Vagina (tissue), 2 donors: ENCODE measurements at regions not wholly inside any gene's neighbourhood (a gene's known extent, or its start where the extent isn't known, plus 50 kb on each side); places are given as distances from the start of the nearest gene placed in this dataset.

ENCODE experiments used
- CTCF ChIP-seq, 3 experiments: fragments of 450-650 bp in 2 of 3; fragments of 200-600 bp in 1 of 3; sonication (generic) in 1 of 3; IDR thresholded peaks; one replicate each; pipeline ENCODE4 v1.5.1; 2017 to 2019; ENCODE audit warnings: antibody characterized with exemption in 3 of 3, mild to moderate bottlenecking in 2 of 3, moderate library complexity in 2 of 3
- POLR2A ChIP-seq, 2 donors: fragments of 450-650 bp; IDR thresholded peaks; one replicate each; pipeline ENCODE4 v1.6.1; 2017; ENCODE audit warnings: antibody characterized with exemption in 2 of 2, mild to moderate bottlenecking in 2 of 2, moderate library complexity in 2 of 2
- POLR2AphosphoS5 ChIP-seq, 2 donors: sonication (generic); formaldehyde crosslinking; IDR thresholded peaks; one replicate each; pipeline ENCODE4 v1.9.0; 2017; ENCODE audit warnings: antibody characterized with exemption in 2 of 2, mild to moderate bottlenecking in 2 of 2, low read depth in 1 of 2; ENCODE audit not compliant: insufficient read depth in 1 of 2

- TF ChIP-seq CTCF (IDR thresholded peaks at IDR 0.05) (peak; percentile 29 to 50 (median 39)), POLR2AphosphoS5 (IDR thresholded peaks at IDR 0.05; ENCODE audit: insufficient read depth in 1 of 2, low read depth in 1 of 2) (peak in 1 of 2 donors; percentile 54), POLR2A (IDR thresholded peaks at IDR 0.05) (no peak)
Measured at GRCh38 chr7:95686109-95686508, 86.2 kb upstream of the DYNC1I1 start.
